HFFc6 (cell line): ENCODE measurements at regions not wholly inside any gene's neighbourhood (a gene's known extent, or its start where the extent isn't known, plus 50 kb on each side); places are given as distances from the start of the nearest gene placed in this dataset.
"Not testable (repeated sequence)": the region's sequence is repeated elsewhere in the genome, so short reads cannot be mapped to it uniquely, and the experiment has no call there.

Experiments
- DNase-seq: peaks from one replicate; pipeline ENCODE4 v3.0.0-alpha.2; 2018
- H3K27ac Mint-ChIP-seq: 2 replicates; pipeline ENCODE4 v1.8.0; 2020; ENCODE audit warnings: mild to moderate bottlenecking, mixed read lengths
- H3K27me3 Mint-ChIP-seq: 2 replicates; pipeline ENCODE4 v1.8.0; 2021; ENCODE audit warnings: mild to moderate bottlenecking, moderate library complexity, mixed read lengths; ENCODE audit not compliant: insufficient read depth
- H3K36me3 Mint-ChIP-seq: 2 replicates; pipeline ENCODE4 v1.8.0; 2021; ENCODE audit warnings: low read depth, mixed read lengths
- H3K4me1 Mint-ChIP-seq: 2 replicates; pipeline ENCODE4 v1.8.0; 2020; ENCODE audit warnings: low read depth, mixed read lengths
- H3K4me3 Mint-ChIP-seq: 2 replicates; pipeline ENCODE4 v1.8.0; 2020; ENCODE audit warnings: mild to moderate bottlenecking, moderate library complexity, mixed read lengths
- H3K9me3 Mint-ChIP-seq: 2 replicates; pipeline ENCODE4 v1.8.0; 2020; ENCODE audit warnings: mild to moderate bottlenecking, mixed read lengths

DNA sequence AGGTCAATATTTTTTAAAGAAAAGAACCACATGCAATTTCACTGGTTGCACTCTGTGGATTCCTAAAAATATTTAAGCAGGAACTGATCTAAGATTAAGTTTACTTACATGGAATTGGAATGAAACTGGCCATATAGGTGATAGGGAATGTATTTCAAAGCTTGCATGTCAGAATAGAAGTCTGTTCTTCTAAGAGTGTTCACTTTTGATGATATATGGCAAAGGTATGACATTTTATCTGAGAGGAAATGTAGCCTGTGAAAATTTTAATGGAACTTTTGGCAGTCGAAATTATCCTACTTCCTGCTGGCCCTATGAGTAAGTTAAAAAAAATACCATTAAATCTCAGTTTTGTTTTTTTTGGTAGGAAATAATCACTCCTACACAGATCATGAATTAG lies 1538.4 kb downstream of the CDY2B start:
- H3K27me3 Mint-ChIP-seq, result not testable (repeated sequence)

DNA sequence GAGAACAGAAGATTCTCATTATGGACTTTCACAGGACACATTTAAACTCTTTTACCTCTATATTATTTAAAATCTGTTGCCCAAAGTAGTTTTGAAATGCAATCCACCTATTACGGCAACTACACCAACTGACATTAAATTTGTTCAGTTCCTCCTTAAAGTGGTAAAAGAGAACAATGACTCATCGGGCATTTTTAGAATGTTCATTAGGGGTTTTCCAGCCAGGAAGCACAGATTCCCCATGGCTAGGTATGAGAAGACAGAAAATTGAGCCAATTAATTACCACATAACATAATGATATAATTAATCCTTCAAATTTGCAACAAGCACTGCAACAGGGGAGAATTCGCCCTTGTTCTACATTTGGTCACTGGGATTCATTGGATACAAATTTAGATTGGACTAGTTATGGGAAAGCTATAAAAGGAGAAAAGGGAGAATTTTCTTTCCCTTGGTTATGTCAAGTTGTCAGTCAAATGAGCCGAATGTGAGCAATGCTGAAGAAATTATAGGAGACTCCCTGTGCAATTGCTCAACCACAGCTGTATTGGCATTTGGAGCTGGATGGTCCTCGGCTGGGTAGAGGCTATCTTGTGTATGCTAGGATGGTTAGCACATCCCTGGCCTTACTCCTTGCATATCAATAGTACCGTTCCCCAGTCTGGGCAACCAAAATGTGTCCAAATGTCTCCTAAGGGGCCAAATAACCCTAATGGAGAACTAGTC lies 1549.8 kb downstream of the CDY2B start:
- not testable (repeated sequence) for H3K4me1 Mint-ChIP-seq, H3K4me3 Mint-ChIP-seq, H3K9me3 Mint-ChIP-seq

More for the DNA sequence above, 1538.4 kb downstream of the CDY2B start:
- not testable (repeated sequence) for H3K4me1 Mint-ChIP-seq, H3K36me3 Mint-ChIP-seq, H3K4me3 Mint-ChIP-seq, DNase-seq, H3K27ac Mint-ChIP-seq, H3K9me3 Mint-ChIP-seq

DNA sequence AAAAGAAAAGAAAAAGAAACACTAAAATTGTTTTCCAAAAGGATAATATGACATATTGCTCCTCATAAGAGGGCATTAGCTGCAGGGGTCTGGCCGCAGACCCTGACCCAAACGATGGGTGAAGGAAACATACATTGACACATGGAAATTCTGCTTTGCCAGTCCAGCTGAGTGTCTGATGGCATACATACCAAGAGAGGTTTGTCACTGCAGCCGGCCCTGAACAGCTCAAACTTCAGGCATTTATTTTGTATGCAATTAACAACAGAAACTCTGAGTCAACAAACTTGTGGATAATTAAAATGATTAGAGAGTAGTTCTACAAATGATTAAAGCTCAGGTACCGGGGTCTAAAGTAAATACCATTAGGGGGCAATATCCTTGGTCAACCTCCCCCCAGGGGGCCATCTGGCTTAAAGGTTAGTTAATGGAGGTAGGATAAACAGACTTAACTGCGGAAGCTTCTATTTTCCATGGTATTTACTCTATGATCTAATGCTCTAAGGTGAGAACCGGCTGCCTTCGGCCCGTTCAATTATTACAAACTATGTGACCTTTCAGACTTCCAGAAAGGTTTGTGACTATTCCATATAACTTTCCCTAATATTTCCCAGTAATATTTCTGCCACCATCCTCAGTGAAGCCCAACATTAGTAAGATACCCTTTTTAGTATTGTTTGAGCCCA lies 1550.7 kb downstream of the CDY2B start:
- H3K27me3 Mint-ChIP-seq, H3K27ac Mint-ChIP-seq, H3K4me1 Mint-ChIP-seq, H3K4me3 Mint-ChIP-seq, H3K9me3 Mint-ChIP-seq, DNase-seq, H3K36me3 Mint-ChIP-seq: not testable (repeated sequence)

More for the DNA sequence above, 1549.8 kb downstream of the CDY2B start:
- H3K27me3 Mint-ChIP-seq, H3K27ac Mint-ChIP-seq, DNase-seq, H3K36me3 Mint-ChIP-seq: not testable (repeated sequence)
